Astrocyte (in vitro differentiated cells and primary cell): ENCODE measurements at regions not wholly inside any gene's neighbourhood (a gene's known extent, or its start where the extent isn't known, plus 50 kb on each side); places are given as distances from the start of the nearest gene placed in this dataset.

Experiments
- DNase-seq: peaks from one replicate; pipeline ENCODE4 v3.0.0-alpha.2; 2010; ENCODE audit warnings: low read depth
- FAIRE-seq: peaks from 2 replicates; lab custom pipeline; 2011; peaks lifted over from hg19 to GRCh38; lab: Jason Lieb, UNC
- H2AFZ ChIP-seq: 2 replicates; pipeline ENCODE4 v1.6.0; 2012; ENCODE audit warnings: low read depth, low read length, inconsistent platforms
- H3K27ac ChIP-seq: 2 replicates; pipeline ENCODE4 v1.5.1; 2011; ENCODE audit warnings: low read depth, low read length, inconsistent platforms
- H3K27me3 ChIP-seq: 2 replicates; pipeline ENCODE4 v1.6.0; 2011; ENCODE audit warnings: low read length, inconsistent platforms; ENCODE audit not compliant: insufficient read depth
- H3K36me3 ChIP-seq: 2 replicates; pipeline ENCODE4 v1.5.1; 2011; ENCODE audit warnings: low read length, inconsistent platforms; ENCODE audit not compliant: insufficient read depth
- H3K4me1 ChIP-seq: 2 replicates; pipeline ENCODE4 v1.5.1; 2011; ENCODE audit warnings: low read length, inconsistent platforms; ENCODE audit not compliant: insufficient read depth
- H3K4me2 ChIP-seq: 2 replicates; pipeline ENCODE4 v1.6.0; 2012; ENCODE audit warnings: low read length, inconsistent platforms
- H3K4me3 ChIP-seq: 2 replicates; pipeline ENCODE4 v1.5.1; 2011; ENCODE audit warnings: low read depth, mild to moderate bottlenecking, low read length, inconsistent platforms; ENCODE audit not compliant: insufficient read depth
- H3K79me2 ChIP-seq: 2 replicates; pipeline ENCODE4 v1.6.0; 2012; ENCODE audit warnings: mild to moderate bottlenecking, low read length, inconsistent platforms; ENCODE audit not compliant: insufficient read depth
- H3K9ac ChIP-seq: 2 replicates; pipeline ENCODE4 v1.6.0; 2012; ENCODE audit warnings: mild to moderate bottlenecking, low read length, inconsistent platforms
- H3K9me3 ChIP-seq: 2 replicates; pipeline ENCODE4 v1.5.1; 2012; ENCODE audit warnings: low read depth, mild to moderate bottlenecking, low read length, inconsistent platforms; ENCODE audit not compliant: insufficient read depth
- H4K20me1 ChIP-seq: 2 replicates; pipeline ENCODE4 v1.6.0; 2012; ENCODE audit warnings: low read length, inconsistent platforms; ENCODE audit not compliant: insufficient read depth
- H3K27ac Mint-ChIP-seq: one replicate; pipeline ENCODE4 v1.8.0; 2021; ENCODE audit warnings: mild to moderate bottlenecking, mixed read lengths; ENCODE audit not compliant: unreplicated experiment
- H3K27me3 Mint-ChIP-seq: one replicate; pipeline ENCODE4 v1.8.0; 2021; ENCODE audit warnings: low read depth, mixed read lengths; ENCODE audit not compliant: unreplicated experiment
- H3K36me3 Mint-ChIP-seq: one replicate; pipeline ENCODE4 v1.8.0; 2021; ENCODE audit warnings: low read depth, mixed read lengths; ENCODE audit not compliant: unreplicated experiment
- H3K4me1 Mint-ChIP-seq: one replicate; pipeline ENCODE4 v1.8.0; 2021; ENCODE audit warnings: low read depth, mixed read lengths; ENCODE audit not compliant: unreplicated experiment
- H3K4me3 Mint-ChIP-seq: one replicate; pipeline ENCODE4 v1.8.0; 2021; ENCODE audit warnings: mild to moderate bottlenecking, moderate library complexity, mixed read lengths; ENCODE audit not compliant: unreplicated experiment
- H3K9me3 Mint-ChIP-seq: one replicate; pipeline ENCODE4 v1.8.0; 2021; ENCODE audit warnings: mild to moderate bottlenecking, mixed read lengths; ENCODE audit not compliant: unreplicated experiment
- CTCF ChIP-seq: IDR thresholded peaks from 2 replicates; pipeline ENCODE4 v1.5.1; 2011; ENCODE audit warnings: low read depth, mild to moderate bottlenecking, inconsistent platforms, low read length, moderate library complexity; ENCODE audit not compliant: insufficient read depth
- EZH2 ChIP-seq: IDR thresholded peaks from 2 replicates; pipeline ENCODE4 v1.6.1; 2012; ENCODE audit warnings: mild to moderate bottlenecking, low read length, inconsistent platforms; ENCODE audit not compliant: insufficient read depth

DNA sequence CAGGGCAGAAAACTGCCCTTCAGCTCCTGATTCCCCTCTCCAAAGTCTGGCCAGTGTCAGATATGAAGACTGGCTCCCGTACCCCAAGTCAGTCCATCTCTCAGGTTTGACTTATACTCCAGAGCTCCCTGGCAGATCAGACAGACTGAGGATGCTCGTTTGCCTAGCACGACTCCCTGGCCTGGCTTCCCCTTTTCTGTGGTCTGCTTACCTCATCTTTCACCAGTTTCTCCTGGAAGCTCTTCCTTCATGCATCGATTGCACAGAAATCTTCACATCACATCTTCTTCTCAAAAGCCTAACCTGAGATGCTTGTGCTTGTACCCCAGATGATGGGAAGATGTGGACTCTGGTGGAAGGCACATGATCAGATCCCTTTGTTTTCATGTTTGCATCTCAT lies 387.9 kb upstream of the POU3F3 start:
- Mint-ChIP-seq H3K4me1 (no peaks in the 10 kb centered on the region), H3K9me3 (peaks cover 2% of the 10 kb centered on the region), H3K27me3 (peaks cover 5% of the 10 kb centered on the region), H3K4me3 (no peak overlapping the region), H3K27ac (no peak overlapping the region), H3K36me3 (no peaks in the 10 kb centered on the region)
- Histone ChIP-seq H3K4me1 (no peaks in the 10 kb centered on the region), H2AFZ (no peak overlapping the region), H4K20me1 (no peaks in the 10 kb centered on the region), H3K4me3 (no peak overlapping the region), H3K79me2 (no peaks in the 10 kb centered on the region), H3K27me3 (no peaks in the 10 kb centered on the region), H3K27ac (no peak overlapping the region), H3K9me3 (no peaks in the 10 kb centered on the region), H3K36me3 (no peaks in the 10 kb centered on the region), H3K9ac (no peak overlapping the region), H3K4me2 (no peak overlapping the region)
- no peak for DNase-seq
- TF ChIP-seq CTCF (no peak), EZH2 (no peak)
- FAIRE-seq = no peak

GRCh38 chr2:104468846-104469245 lies 385.1 kb upstream of the POU3F3 start:
- no peak for TF ChIP-seq CTCF
- TF ChIP-seq EZH2 = no peak
- no peaks in the 10 kb centered on the region for H3K79me2 ChIP-seq
- Mint-ChIP-seq H3K36me3 (no peaks in the 10 kb centered on the region), H3K27ac (no peak overlapping the region), H3K4me1 (peaks cover 4% of the 10 kb centered on the region), H3K4me3 (no peak overlapping the region), H3K9me3 (no peaks in the 10 kb centered on the region), H3K27me3 (peaks cover 5% of the 10 kb centered on the region)
- no peaks in the 10 kb centered on the region for H3K9me3 ChIP-seq
- no peak for DNase-seq
- no peak for FAIRE-seq
- H2AFZ ChIP-seq = no peak overlapping the region
- H3K9ac ChIP-seq = no peak overlapping the region
- H3K4me2 ChIP-seq = no peak overlapping the region
- H4K20me1 ChIP-seq = no peaks in the 10 kb centered on the region
- H3K27me3 ChIP-seq = no peaks in the 10 kb centered on the region
- H3K27ac ChIP-seq = no peak overlapping the region
- H3K36me3 ChIP-seq = no peaks in the 10 kb centered on the region
- H3K4me3 ChIP-seq = no peak overlapping the region
- no peaks in the 10 kb centered on the region for H3K4me1 ChIP-seq

DNA sequence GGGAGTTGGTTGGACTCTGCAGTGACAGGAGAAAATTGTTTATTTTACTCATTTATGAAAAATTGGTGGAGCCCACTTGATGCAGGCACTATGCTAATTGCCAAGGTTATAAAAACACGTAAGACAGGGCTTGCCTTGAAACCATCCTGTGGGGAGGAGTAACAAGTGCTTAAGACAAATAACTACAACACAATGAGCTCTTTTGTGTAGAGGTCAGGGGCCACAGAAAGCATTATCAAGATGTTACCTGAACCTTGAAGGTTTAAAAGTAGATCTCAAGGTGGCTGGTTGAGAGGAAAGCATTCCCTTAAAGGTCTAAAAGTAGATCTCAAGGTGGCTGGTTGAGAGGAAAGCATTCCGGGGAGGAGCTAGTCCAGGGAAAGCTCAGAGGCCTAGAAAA lies 381.8 kb upstream of the POU3F3 start:
- FAIRE-seq (no peak), DNase-seq (no peak)
- no peaks in the 10 kb centered on the region for H3K9me3 ChIP-seq
- H3K4me3 ChIP-seq = no peak overlapping the region
- no peaks in the 10 kb centered on the region for H3K27me3 ChIP-seq
- H3K27ac Mint-ChIP-seq = no peak overlapping the region
- TF ChIP-seq CTCF (no peak), EZH2 (no peak)
- no peak overlapping the region for H3K4me3 Mint-ChIP-seq
- H3K4me1 Mint-ChIP-seq = peaks cover 4% of the 10 kb centered on the region
- H3K27me3 Mint-ChIP-seq = no peaks in the 10 kb centered on the region
- H3K9ac ChIP-seq = no peak overlapping the region
- no peak overlapping the region for H2AFZ ChIP-seq
- H4K20me1 ChIP-seq = no peaks in the 10 kb centered on the region
- no peak overlapping the region for H3K27ac ChIP-seq
- no peaks in the 10 kb centered on the region for H3K9me3 Mint-ChIP-seq
- H3K4me2 ChIP-seq = no peak overlapping the region
- H3K36me3 Mint-ChIP-seq = no peaks in the 10 kb centered on the region
- H3K4me1 ChIP-seq = no peaks in the 10 kb centered on the region
- H3K79me2 ChIP-seq = no peaks in the 10 kb centered on the region
- no peaks in the 10 kb centered on the region for H3K36me3 ChIP-seq
